Activated CD4-positive, alpha-beta T cell treated with anti-CD3 and anti-CD28 coated beads, Interleukin-2, amount 10 ng/mL, durations not matched to agents 24 days and 14 days (primary cell): ENCODE measurements at regions not wholly inside any gene's neighbourhood (a gene's known extent, or its start where the extent isn't known, plus 50 kb on each side); places are given as distances from the start of the nearest gene placed in this dataset.
"Not testable (repeated sequence)": the region's sequence is repeated elsewhere in the genome, so short reads cannot be mapped to it uniquely, and the experiment has no call there.

Experiments used
- DNase-seq: peaks from one replicate; pipeline ENCODE4 v3.0.0; 2022
- H3K27ac Mint-ChIP-seq: one replicate; pipeline ENCODE4 v1.8.0; 2022; ENCODE audit warnings: mild to moderate bottlenecking, mixed read lengths
- H3K27me3 Mint-ChIP-seq: one replicate; pipeline ENCODE4 v1.8.0; 2022; ENCODE audit warnings: mixed read lengths
- H3K36me3 Mint-ChIP-seq: one replicate; pipeline ENCODE4 v1.8.0; 2022; ENCODE audit warnings: low read depth, mild to moderate bottlenecking, mixed read lengths
- H3K4me1 Mint-ChIP-seq: one replicate; pipeline ENCODE4 v1.8.0; 2021; ENCODE audit warnings: mixed read lengths
- H3K4me3 Mint-ChIP-seq: one replicate; pipeline ENCODE4 v1.8.0; 2022; ENCODE audit warnings: mild to moderate bottlenecking, moderate library complexity, mixed read lengths
- H3K9me3 Mint-ChIP-seq: one replicate; pipeline ENCODE4 v1.8.0; 2021; ENCODE audit warnings: mixed read lengths
- intact Hi-C: fragments of 100-400 bp; cut with micrococcal nuclease; formaldehyde crosslinking; loops from one replicate; pipeline ENCODE4 v1.15.1; 2023

DNA sequence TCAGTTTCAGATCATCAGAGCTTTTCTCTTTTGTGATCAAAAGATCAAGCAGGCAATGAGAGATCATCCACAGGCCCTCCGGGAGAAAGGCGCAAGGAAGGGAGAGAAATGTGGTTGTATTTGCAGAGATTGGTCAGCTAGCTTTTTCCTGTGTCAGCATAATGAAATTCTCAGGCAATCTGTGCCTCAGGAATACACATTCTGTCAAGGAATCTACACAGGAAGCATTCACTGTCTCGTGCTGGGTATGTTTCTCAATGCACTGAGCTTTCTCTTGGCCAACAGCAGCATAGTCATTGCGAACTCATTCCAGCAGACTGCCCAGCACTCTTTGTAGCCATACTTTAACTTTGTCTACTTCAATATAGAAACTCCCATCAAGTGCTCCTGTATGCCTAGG, 413.7 kb downstream of the PPP3CA start:
- Mint-ChIP-seq H3K4me3 (no peak overlapping the region), H3K27ac (no peak overlapping the region), H3K36me3 (no peaks in the 10 kb centered on the region), H3K9me3 (no peaks in the 10 kb centered on the region), H3K27me3 (peaks cover 17% of the 10 kb centered on the region), H3K4me1 (peaks cover 9% of the 10 kb centered on the region)
- no peak for DNase-seq
- intact Hi-C loops: no loop called here

DNA sequence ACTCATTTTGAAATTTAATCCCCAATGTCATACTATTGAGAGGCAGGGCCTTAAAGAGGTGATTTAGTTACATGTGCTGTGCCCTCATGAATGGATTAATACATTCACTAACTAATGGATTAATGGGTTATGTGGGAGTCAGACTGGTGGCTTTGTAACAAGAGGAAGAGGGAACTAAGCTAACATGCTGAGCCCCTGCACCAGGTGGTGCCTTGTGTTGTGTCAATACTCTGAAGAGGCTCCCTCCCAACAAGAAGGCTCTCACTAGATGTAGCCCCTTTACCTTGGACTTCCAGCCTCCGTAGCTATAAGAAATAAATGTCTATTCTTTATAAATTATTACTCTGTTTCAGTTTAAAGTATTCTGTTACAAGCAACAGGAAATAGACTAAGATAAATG, 411.9 kb upstream of the EMCN start:
- H3K27me3 Mint-ChIP-seq: peaks cover 18% of the 10 kb centered on the region
- H3K4me1 Mint-ChIP-seq: peaks cover 9% of the 10 kb centered on the region
- intact Hi-C loops: no loop called here
- H3K27ac Mint-ChIP-seq: no peak overlapping the region
- H3K4me3 Mint-ChIP-seq: no peak overlapping the region
- H3K36me3 Mint-ChIP-seq: no peaks in the 10 kb centered on the region
- no peaks in the 10 kb centered on the region for H3K9me3 Mint-ChIP-seq
- DNase-seq: no peak

GRCh38 chr4:100929135-100929534, 411.3 kb upstream of the EMCN start:
- DNase-seq: no peak
- Mint-ChIP-seq H3K27ac (no peak overlapping the region), H3K36me3 (no peaks in the 10 kb centered on the region), H3K27me3 (peaks cover 21% of the 10 kb centered on the region), H3K9me3 (peaks cover 4% of the 10 kb centered on the region), H3K4me1 (peaks cover 9% of the 10 kb centered on the region), H3K4me3 (no peak overlapping the region)
- intact Hi-C loops: no loop called here

DNA sequence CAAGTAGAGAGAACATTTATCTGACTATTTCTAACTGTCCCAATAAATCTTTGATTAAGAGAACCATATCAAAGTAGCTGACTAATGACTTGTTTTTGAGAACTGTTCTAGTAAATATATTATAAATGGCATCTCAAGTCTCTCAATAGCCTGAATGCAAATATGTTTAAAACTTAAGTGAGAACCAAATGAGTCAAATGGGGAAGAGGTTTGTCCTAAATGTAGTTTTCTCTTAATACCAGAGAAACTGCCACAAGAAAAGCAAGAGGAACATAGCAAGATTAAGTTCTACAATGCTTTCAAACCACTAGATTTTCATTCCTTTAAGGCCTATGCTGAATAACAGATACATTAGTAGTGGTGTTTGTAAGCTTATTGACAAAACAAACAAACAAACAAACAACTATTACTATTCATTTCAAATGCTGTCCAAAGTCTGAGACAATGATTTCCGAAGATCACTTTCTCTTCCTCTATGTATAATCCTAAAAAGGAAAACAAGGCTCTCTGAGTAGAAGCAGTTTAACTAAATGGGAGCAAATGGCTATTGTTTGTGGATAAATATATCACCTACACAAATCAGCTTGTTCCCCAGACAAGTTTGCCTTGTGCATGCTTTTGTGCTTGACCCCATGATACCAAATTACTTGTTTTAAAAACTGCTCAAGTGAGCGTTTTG, 408.4 kb upstream of the EMCN start:
- intact Hi-C loops: no loop called here
- Mint-ChIP-seq H3K4me1 (no peaks in the 10 kb centered on the region), H3K27ac (no peak overlapping the region), H3K9me3 (peaks cover 4% of the 10 kb centered on the region), H3K36me3 (no peaks in the 10 kb centered on the region), H3K4me3 (no peak overlapping the region), H3K27me3 (peaks cover 21% of the 10 kb centered on the region)
- DNase-seq: no peak

- H3K4me3 Mint-ChIP-seq: no peak overlapping the region
- intact Hi-C loops: no loop called here
- H3K27me3 Mint-ChIP-seq: peaks cover 15% of the 10 kb centered on the region
- H3K4me1 Mint-ChIP-seq: no peaks in the 10 kb centered on the region
- H3K27ac Mint-ChIP-seq: no peak overlapping the region
- no peak for DNase-seq
- H3K36me3 Mint-ChIP-seq: no peaks in the 10 kb centered on the region
- peaks cover 3% of the 10 kb centered on the region for H3K9me3 Mint-ChIP-seq
Observed at GRCh38 chr4:100913685-100914084, 395.9 kb upstream of the EMCN start.

- no peak overlapping the region for H3K27ac Mint-ChIP-seq
- H3K4me3 Mint-ChIP-seq: no peak overlapping the region
- H3K27me3 Mint-ChIP-seq: peaks cover 25% of the 10 kb centered on the region
- no peaks in the 10 kb centered on the region for H3K4me1 Mint-ChIP-seq
- intact Hi-C loops: no loop called here
- no peak for DNase-seq
- H3K36me3 Mint-ChIP-seq: no peaks in the 10 kb centered on the region
- peaks cover 3% of the 10 kb centered on the region for H3K9me3 Mint-ChIP-seq
Observed at GRCh38 chr4:100908540-100908939, 390.7 kb upstream of the EMCN start.

- Mint-ChIP-seq H3K27ac (no peak overlapping the region), H3K9me3 (peaks cover 3% of the 10 kb centered on the region), H3K4me1 (no peaks in the 10 kb centered on the region), H3K27me3 (peaks cover 32% of the 10 kb centered on the region), H3K36me3 (no peaks in the 10 kb centered on the region), H3K4me3 (no peak overlapping the region)
- DNase-seq: no peak
- intact Hi-C loops: no loop called here
Observed at GRCh38 chr4:100907465-100908454, 389.9 kb upstream of the EMCN start.

DNA sequence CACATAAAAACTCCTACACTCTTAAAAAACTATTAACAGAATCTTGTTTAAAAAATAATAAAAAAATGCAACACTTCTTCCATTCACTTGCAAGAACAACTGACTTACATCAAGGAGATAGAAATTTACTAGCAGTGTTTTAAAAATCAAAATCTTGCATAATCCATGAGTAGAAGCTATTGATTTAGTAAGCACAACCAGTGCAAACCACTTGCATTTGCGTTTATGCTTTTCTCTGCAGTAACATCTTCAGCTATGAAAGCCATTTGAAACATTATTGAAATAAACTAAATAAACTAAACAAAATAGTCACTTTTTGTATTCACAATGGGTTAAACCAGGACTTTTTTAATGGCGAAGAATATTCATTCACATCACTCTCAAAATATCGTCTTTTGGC, 389.2 kb upstream of the EMCN start:
- Mint-ChIP-seq H3K36me3 (no peaks in the 10 kb centered on the region), H3K9me3 (peaks cover 3% of the 10 kb centered on the region), H3K27me3 (peaks cover 32% of the 10 kb centered on the region), H3K4me1 (no peaks in the 10 kb centered on the region), H3K4me3 (no peak overlapping the region), H3K27ac (no peak overlapping the region)
- intact Hi-C loops: no loop called here
- DNase-seq: no peak

- H3K4me3 Mint-ChIP-seq, intact Hi-C loops, H3K27ac Mint-ChIP-seq, H3K36me3 Mint-ChIP-seq, H3K4me1 Mint-ChIP-seq, DNase-seq: not testable (repeated sequence)
- peaks cover 32% of the 10 kb centered on the region for H3K27me3 Mint-ChIP-seq
- H3K9me3 Mint-ChIP-seq: peaks cover 14% of the 10 kb centered on the region
Observed at GRCh38 chr4:100900945-100901344, 383.1 kb upstream of the EMCN start.

- peaks cover 11% of the 10 kb centered on the region for H3K4me1 Mint-ChIP-seq
Observed at GRCh38 chr4:100900134-100900533, 382.3 kb upstream of the EMCN start.

GRCh38 chr4:100898844-100899243, 381.0 kb upstream of the EMCN start:
- H3K27ac Mint-ChIP-seq: no peak overlapping the region
- peaks cover 20% of the 10 kb centered on the region for H3K27me3 Mint-ChIP-seq
- no peak overlapping the region for H3K4me3 Mint-ChIP-seq
- peaks cover 11% of the 10 kb centered on the region for H3K9me3 Mint-ChIP-seq
- H3K4me1 Mint-ChIP-seq: peaks cover 14% of the 10 kb centered on the region
- H3K36me3 Mint-ChIP-seq: peaks cover 3% of the 10 kb centered on the region
- intact Hi-C loops: loop anchor here (10.0 kb wide), 1 partner anchor 626 kb away; no protein-coding TSS in a partner anchor
- no peak for DNase-seq

More at GRCh38 chr4:100900134-100900533, 382.3 kb upstream of the EMCN start:
- Mint-ChIP-seq H3K27me3 (peaks cover 28% of the 10 kb centered on the region), H3K36me3 (no peaks in the 10 kb centered on the region), H3K4me3 (no peak overlapping the region), H3K27ac (no peak overlapping the region), H3K9me3 (peaks cover 14% of the 10 kb centered on the region)
- DNase-seq: no peak
- intact Hi-C loops: no loop called here

- peak overlapping the region; percentile 59 for H3K27ac Mint-ChIP-seq
- H3K4me3 Mint-ChIP-seq: peak overlapping the region; percentile 83
- peaks cover 6% of the 10 kb centered on the region for H3K9me3 Mint-ChIP-seq
- no peak for DNase-seq
- intact Hi-C loops: loop anchor here (10.0 kb wide), 1 partner anchor 629 kb away; no protein-coding TSS in a partner anchor
- H3K27me3 Mint-ChIP-seq: peaks cover 2% of the 10 kb centered on the region
- H3K36me3 Mint-ChIP-seq: peaks cover 3% of the 10 kb centered on the region
- H3K4me1 Mint-ChIP-seq: peaks cover 14% of the 10 kb centered on the region
Observed at GRCh38 chr4:100895556-100896197, 377.9 kb upstream of the EMCN start.

GRCh38 chr4:100894339-100894870, 376.6 kb upstream of the EMCN start:
- H3K4me1 Mint-ChIP-seq: peaks cover 14% of the 10 kb centered on the region
- no peak overlapping the region for H3K27ac Mint-ChIP-seq
- H3K27me3 Mint-ChIP-seq: peaks cover 2% of the 10 kb centered on the region
- peaks cover 11% of the 10 kb centered on the region for H3K9me3 Mint-ChIP-seq
- no peak for DNase-seq
- H3K36me3 Mint-ChIP-seq: peaks cover 3% of the 10 kb centered on the region
- intact Hi-C loops: loop anchor here (10.0 kb wide), 1 partner anchor 630 kb away; no protein-coding TSS in a partner anchor
- no peak overlapping the region for H3K4me3 Mint-ChIP-seq
